Progenitor cell of endocrine pancreas (in vitro differentiated cells): ENCODE measurements at regions not wholly inside any gene's neighbourhood (a gene's known extent, or its start where the extent isn't known, plus 50 kb on each side); places are given as distances from the start of the nearest gene placed in this dataset.
"Not testable (repeated sequence)": the region's sequence is repeated elsewhere in the genome, so short reads cannot be mapped to it uniquely, and the experiment has no call there.

Source experiments
- DNase-seq: peaks from one replicate; pipeline ENCODE4 v3.0.0; 2021; ENCODE audit warnings: low spot score; ENCODE audit not compliant: unreplicated experiment
- H3K27ac Mint-ChIP-seq: 2 replicates; pipeline ENCODE4 v1.8.0; 2021; ENCODE audit warnings: mild to moderate bottlenecking, moderate library complexity, mixed read lengths
- H3K27me3 Mint-ChIP-seq: 2 replicates; pipeline ENCODE4 v1.8.0; 2021; ENCODE audit warnings: mixed read lengths
- H3K36me3 Mint-ChIP-seq: 2 replicates; pipeline ENCODE4 v1.8.0; 2022; ENCODE audit warnings: mixed read lengths; ENCODE audit not compliant: insufficient read depth
- H3K4me1 Mint-ChIP-seq: 2 replicates; pipeline ENCODE4 v1.8.0; 2021; ENCODE audit warnings: low read depth, mixed read lengths
- H3K4me3 Mint-ChIP-seq: 2 replicates; pipeline ENCODE4 v1.8.0; 2021; ENCODE audit warnings: low read depth, mild to moderate bottlenecking, moderate library complexity, mixed read lengths
- H3K9me3 Mint-ChIP-seq: 2 replicates; pipeline ENCODE4 v1.8.0; 2021; ENCODE audit warnings: low read depth, mixed read lengths
- CTCF ChIP-seq: fragments of 200-600 bp; sonication (generic); IDR thresholded peaks from one replicate; pipeline ENCODE4 v1.5.0; 2021; ENCODE audit warnings: antibody characterized with exemption, mild to moderate bottlenecking; ENCODE audit not compliant: unreplicated experiment

- Mint-ChIP-seq H3K36me3 (no peaks in the 10 kb centered on the region), H3K27ac (no peak overlapping the region), H3K4me1 (peaks cover 6% of the 10 kb centered on the region), H3K27me3 (no peaks in the 10 kb centered on the region), H3K4me3 (no peak overlapping the region), H3K9me3 (peaks cover 11% of the 10 kb centered on the region)
- no peak for DNase-seq
- TF ChIP-seq CTCF: no peak
These were observed 320.5 kb downstream of the MMUT start for GRCh38 chr6:49142421-49143151.

- Mint-ChIP-seq H3K4me1 (no peaks in the 10 kb centered on the region), H3K9me3 (peaks cover 5% of the 10 kb centered on the region), H3K36me3 (no peaks in the 10 kb centered on the region), H3K27ac (no peak overlapping the region), H3K27me3 (no peaks in the 10 kb centered on the region), H3K4me3 (no peak overlapping the region)
- no peak for DNase-seq
- TF ChIP-seq CTCF: no peak
These were observed 341.1 kb downstream of the MMUT start for GRCh38 chr6:49121970-49122369.

GRCh38 chr6:49118478-49118877 lies 344.6 kb downstream of the MMUT start:
- TF ChIP-seq CTCF: no peak
- H3K27ac Mint-ChIP-seq: no peak overlapping the region

GRCh38 chr6:49110916-49111315 lies 352.1 kb downstream of the MMUT start:
- H3K9me3 Mint-ChIP-seq: no peaks in the 10 kb centered on the region
- H3K27ac Mint-ChIP-seq: no peak overlapping the region
- DNase-seq: no peak
- no peaks in the 10 kb centered on the region for H3K4me1 Mint-ChIP-seq
- H3K4me3 Mint-ChIP-seq: no peak overlapping the region
- H3K36me3 Mint-ChIP-seq: no peaks in the 10 kb centered on the region
- TF ChIP-seq CTCF: no peak
- H3K27me3 Mint-ChIP-seq: no peaks in the 10 kb centered on the region

More at GRCh38 chr6:49118478-49118877, 344.6 kb downstream of the MMUT start:
- Mint-ChIP-seq H3K4me1 (no peaks in the 10 kb centered on the region), H3K27me3 (no peaks in the 10 kb centered on the region), H3K4me3 (no peak overlapping the region), H3K9me3 (no peaks in the 10 kb centered on the region), H3K36me3 (no peaks in the 10 kb centered on the region)
- DNase-seq: no peak

GRCh38 chr6:49097664-49098063 lies 365.4 kb downstream of the MMUT start:
- H3K27ac Mint-ChIP-seq, H3K36me3 Mint-ChIP-seq, DNase-seq, H3K4me3 Mint-ChIP-seq, H3K4me1 Mint-ChIP-seq, H3K27me3 Mint-ChIP-seq: not testable (repeated sequence)
- H3K9me3 Mint-ChIP-seq: peaks cover 22% of the 10 kb centered on the region

- no peaks in the 10 kb centered on the region for H3K36me3 Mint-ChIP-seq
- no peak overlapping the region for H3K27ac Mint-ChIP-seq
- peaks cover 22% of the 10 kb centered on the region for H3K9me3 Mint-ChIP-seq
These were observed 365.9 kb downstream of the MMUT start for GRCh38 chr6:49097116-49097515.

More at GRCh38 chr6:49097116-49097515, 365.9 kb downstream of the MMUT start:
- H3K27me3 Mint-ChIP-seq: no peaks in the 10 kb centered on the region
- DNase-seq: no peak
- H3K4me1 Mint-ChIP-seq: no peaks in the 10 kb centered on the region
- TF ChIP-seq CTCF: no peak
- no peak overlapping the region for H3K4me3 Mint-ChIP-seq
